Aorta (tissue), 5 donors: ENCODE measurements at regions not wholly inside any gene's neighbourhood (a gene's known extent, or its start where the extent isn't known, plus 50 kb on each side); places are given as distances from the start of the nearest gene placed in this dataset.

Experiments used
- ATAC-seq: fragments of 200-7000 bp; cut with Tn5 transposase; one replicate; pipeline ENCODE4 v1.9.1; 2022; ENCODE audit warnings: moderate library complexity; ENCODE audit not compliant: low FRiP score
- DNase-seq, 2 donors: peaks; one replicate each; pipeline ENCODE4 v3.0.0-alpha.2; 2020
- H3K27ac ChIP-seq, 2 donors: one replicate each; pipeline ENCODE4 v1.5.1; 2013; ENCODE audit warnings: low read length in 2 of 2, mild to moderate bottlenecking in 2 of 2, moderate library complexity in 2 of 2, control low read depth in 1 of 2, inconsistent platforms in 1 of 2, low read depth in 1 of 2
- H3K27me3 ChIP-seq, 2 donors: one replicate each; pipeline ENCODE4 v1.6.1; 2013; ENCODE audit warnings: control low read depth in 1 of 2, low read length in 1 of 2, mild to moderate bottlenecking in 1 of 2, moderate library complexity in 1 of 2; ENCODE audit not compliant: insufficient read depth in 2 of 2, control insufficient read depth in 1 of 2
- H3K36me3 ChIP-seq, 2 donors: one replicate each; pipeline ENCODE4 v1.6.1; 2013; ENCODE audit warnings: control low read depth in 1 of 2, low read length in 1 of 2, mild to moderate bottlenecking in 1 of 2; ENCODE audit not compliant: insufficient read depth in 2 of 2, control insufficient read depth in 1 of 2
- H3K4me1 ChIP-seq, 2 donors: one replicate each; pipeline ENCODE4 v1.6.1; 2013; ENCODE audit warnings: low read length in 2 of 2, control low read depth in 1 of 2, mild to moderate bottlenecking in 1 of 2, moderate library complexity in 1 of 2; ENCODE audit not compliant: insufficient read depth in 2 of 2, control insufficient read depth in 1 of 2
- H3K4me3 ChIP-seq, 2 donors: one replicate each; pipeline ENCODE4 v1.5.1; 2013; ENCODE audit warnings: low read length in 2 of 2, control low read depth in 1 of 2, mild to moderate bottlenecking in 1 of 2
- H3K9me3 ChIP-seq: one replicate; pipeline ENCODE4 v1.6.1; 2013; ENCODE audit warnings: mild to moderate bottlenecking, low read length; ENCODE audit not compliant: control insufficient read depth
- WGBS, 2 donors: extraction: QIAGEN DNeasy Blood & Tissue Kit; methylation state at CpG; one replicate each; pipeline ENCODE4 v1.1.7; 2013; 5-methylcytosine and 5-hydroxymethylcytosine counted together
- intact Hi-C, 2 donors: fragments of 100-400 bp; cut with DNase I; formaldehyde crosslinking; loops; one replicate each; pipeline versions ENCODE4 v1.14.2 to v1.15.0; 2022
- donor health status: healthy with polysubstance abuse.
- donor health status: Bipolar disorder and iron deficiency.
- donor health status: DM: no; HTN: no; CAD: no.
- donor health status: DM: no; HTN: no; CAD: no.
- donor health status: DM: yes; HTN: yes; CAD: no.

DNA sequence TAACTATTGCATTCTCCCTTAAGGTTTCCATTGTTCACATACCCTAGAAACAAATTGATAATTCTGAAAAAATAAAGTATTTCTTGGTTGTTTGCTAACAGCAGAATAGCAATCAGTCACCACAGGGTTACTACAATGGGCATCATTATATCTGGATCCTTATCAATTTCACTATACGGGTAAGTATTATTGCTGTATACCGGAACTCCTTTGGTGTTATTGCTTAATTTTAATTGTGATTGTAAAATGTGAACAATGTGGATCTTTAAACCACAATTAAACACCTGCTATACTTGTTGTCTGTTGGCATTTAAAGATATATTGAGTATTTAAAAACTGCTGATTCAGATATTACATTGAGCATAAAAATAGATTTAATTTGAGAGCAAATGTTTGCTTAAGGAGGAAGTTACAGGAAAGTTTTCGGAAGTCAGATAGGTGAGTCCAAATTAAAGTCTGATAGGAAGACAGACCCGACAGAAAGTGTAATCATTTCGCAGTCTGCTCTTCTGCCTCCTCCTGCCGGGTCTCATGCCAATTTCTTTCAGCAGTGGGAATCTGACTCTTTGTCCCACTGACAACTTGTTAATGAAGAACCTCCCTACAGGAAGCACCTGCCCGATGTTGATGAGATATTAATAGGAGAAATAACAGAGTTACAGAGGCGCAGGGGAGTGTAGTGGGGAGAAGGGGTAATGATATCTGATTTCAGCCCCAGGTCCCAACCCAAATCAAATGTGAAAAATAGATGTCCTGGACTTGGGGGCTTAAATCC is 169.7 kb upstream of the TBC1D5 start:
- intact Hi-C loops = no loop called here
- H3K9me3 ChIP-seq = no peaks in the 10 kb centered on the region
- WGBS, 2 donors = 51 to 59% methylated on average over 8 of the region's 8 CpGs

DNA sequence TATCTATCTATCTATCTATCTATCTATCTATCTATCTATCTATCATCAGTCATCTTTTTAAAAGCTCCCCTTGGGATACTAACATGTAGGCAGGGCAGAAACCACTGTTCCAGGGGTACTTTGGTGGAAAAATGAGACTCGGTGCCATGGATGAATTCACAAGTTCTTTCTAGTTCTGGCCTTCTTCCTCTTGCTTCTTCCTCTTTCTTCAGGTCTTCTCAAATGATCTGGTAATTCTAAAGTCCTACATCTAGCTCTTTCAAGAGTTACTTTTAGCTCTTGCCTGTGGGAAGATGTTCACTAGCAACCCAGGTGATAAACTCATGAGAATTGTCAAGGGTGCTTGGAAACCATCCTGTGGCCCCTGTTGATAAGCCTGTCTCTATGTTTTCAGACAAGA is 168.5 kb upstream of the TBC1D5 start:
- H3K4me1 ChIP-seq = no peaks in the 10 kb centered on the region
- intact Hi-C loops = no loop called here
- H3K36me3 ChIP-seq = no peaks in the 10 kb centered on the region
- no peak overlapping the region for H3K4me3 ChIP-seq
- H3K9me3 ChIP-seq = no peaks in the 10 kb centered on the region
- ATAC-seq (no peak), DNase-seq (no peak)
- H3K27me3 ChIP-seq = no peaks in the 10 kb centered on the region
- no peak overlapping the region for H3K27ac ChIP-seq
- WGBS, 2 donors = 91 to 96% methylated on average over 1 of the region's 1 CpG

More for the DNA sequence above, 169.7 kb upstream of the TBC1D5 start:
- Histone ChIP-seq H3K36me3 (no peaks in the 10 kb centered on the region), H3K27ac (no peak overlapping the region), H3K27me3 (no peaks in the 10 kb centered on the region), H3K4me1 (no peaks in the 10 kb centered on the region), H3K4me3 (no peak overlapping the region)
- ATAC-seq (no peak), DNase-seq (no peak)

DNA sequence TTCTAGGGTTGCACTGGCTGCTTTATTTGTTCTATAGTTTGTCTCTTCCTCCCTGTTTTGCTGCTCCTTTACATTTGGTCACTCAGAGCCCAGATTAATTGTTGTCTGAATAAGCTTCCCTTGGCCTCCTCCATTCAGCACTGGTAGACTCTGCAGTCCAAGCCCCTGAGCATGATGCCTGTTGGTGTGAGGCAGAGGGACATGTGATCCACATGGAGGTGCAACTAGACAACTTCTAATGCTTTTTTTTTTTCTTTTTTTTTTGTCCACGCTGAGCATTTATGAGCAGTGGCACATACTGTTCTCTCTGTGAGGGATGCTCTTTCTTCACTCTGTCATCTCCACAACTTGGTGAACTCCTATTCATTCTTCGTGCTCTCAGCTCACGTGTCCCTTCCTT is 167.3 kb upstream of the TBC1D5 start:
- H3K36me3 ChIP-seq = no peaks in the 10 kb centered on the region
- H3K27ac ChIP-seq = no peak overlapping the region
- H3K4me1 ChIP-seq = no peaks in the 10 kb centered on the region
- H3K4me3 ChIP-seq = no peak overlapping the region
- 82 to 88% methylated on average over 3 of the region's 3 CpGs for WGBS, 2 donors
- ATAC-seq (no peak), DNase-seq (no peak)
- H3K9me3 ChIP-seq = no peaks in the 10 kb centered on the region
- H3K27me3 ChIP-seq = no peaks in the 10 kb centered on the region
- intact Hi-C loops = no loop called here

DNA sequence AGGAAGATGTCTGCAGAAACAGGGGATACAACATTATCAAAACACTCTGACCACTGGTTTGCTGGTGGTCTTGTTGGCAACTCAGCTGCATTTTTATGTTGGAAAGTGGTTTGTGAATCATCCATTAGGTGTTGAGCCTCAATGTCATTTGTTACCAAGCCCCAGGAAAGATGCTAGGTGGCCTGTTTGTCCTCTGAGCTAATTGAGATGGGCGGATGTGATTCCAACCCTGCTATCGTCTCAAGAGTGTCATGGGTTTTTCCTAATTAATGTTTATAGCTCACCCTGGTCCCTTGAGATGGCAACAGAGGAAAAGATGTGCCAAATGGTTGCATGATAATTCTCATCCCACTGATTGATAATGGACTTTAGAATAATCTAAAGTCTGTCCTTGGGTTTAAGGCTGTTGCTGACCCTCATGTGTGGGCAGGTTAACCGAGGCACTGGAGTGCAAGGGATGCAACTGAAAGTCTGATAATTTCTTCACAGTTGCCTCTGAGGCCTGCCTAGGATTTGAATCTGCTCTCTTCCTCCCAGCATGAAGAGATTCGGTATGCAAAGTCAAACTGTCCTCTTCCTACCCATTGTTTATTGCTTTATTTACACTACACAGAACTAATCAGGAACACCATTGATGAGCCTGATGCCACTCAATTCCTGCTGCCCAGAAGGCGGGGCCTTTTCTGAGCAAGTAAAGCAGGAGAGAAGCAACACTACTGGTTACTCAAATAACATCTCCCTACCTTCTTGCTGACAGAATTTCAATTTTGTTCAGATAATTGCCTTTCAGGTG is 166.2 kb upstream of the TBC1D5 start:
- H3K27me3 ChIP-seq = no peaks in the 10 kb centered on the region
- intact Hi-C loops = no loop called here
- H3K9me3 ChIP-seq = no peaks in the 10 kb centered on the region
- ATAC-seq = no peak
- 70 to 73% methylated on average over 5 of the region's 5 CpGs for WGBS, 2 donors
- DNase-seq = no peak
- H3K4me3 ChIP-seq = no peak overlapping the region
- H3K27ac ChIP-seq = no peak overlapping the region
- no peaks in the 10 kb centered on the region for H3K4me1 ChIP-seq
- no peaks in the 10 kb centered on the region for H3K36me3 ChIP-seq

DNA sequence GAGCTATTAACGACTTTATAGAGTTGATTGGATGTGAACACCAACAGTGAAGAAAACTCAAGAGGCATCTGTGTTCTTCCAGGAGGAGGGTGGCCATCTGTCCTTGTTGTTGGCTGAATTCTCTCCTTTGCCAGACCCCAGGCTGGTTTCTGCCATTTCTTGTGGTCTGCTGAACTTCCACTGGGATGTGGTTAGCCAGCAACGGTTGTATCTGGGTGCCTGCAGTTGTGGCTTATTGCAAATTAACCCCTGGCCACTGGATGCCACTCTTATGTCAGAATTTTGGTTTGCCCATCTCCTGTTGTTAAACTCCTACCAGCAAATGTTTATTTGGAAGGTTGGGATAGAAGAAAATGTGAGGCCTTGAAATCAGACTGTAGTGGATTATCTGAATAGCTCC is 163.6 kb upstream of the TBC1D5 start:
- ATAC-seq = no peak
- no peak for DNase-seq
- Histone ChIP-seq H3K4me1 (no peaks in the 10 kb centered on the region), H3K27me3 (no peaks in the 10 kb centered on the region), H3K36me3 (no peaks in the 10 kb centered on the region), H3K9me3 (peaks cover 2% of the 10 kb centered on the region), H3K27ac (no peak overlapping the region), H3K4me3 (no peak overlapping the region)
- intact Hi-C loops = no loop called here
- 74 to 76% methylated on average over 2 of the region's 2 CpGs for WGBS, 2 donors

DNA sequence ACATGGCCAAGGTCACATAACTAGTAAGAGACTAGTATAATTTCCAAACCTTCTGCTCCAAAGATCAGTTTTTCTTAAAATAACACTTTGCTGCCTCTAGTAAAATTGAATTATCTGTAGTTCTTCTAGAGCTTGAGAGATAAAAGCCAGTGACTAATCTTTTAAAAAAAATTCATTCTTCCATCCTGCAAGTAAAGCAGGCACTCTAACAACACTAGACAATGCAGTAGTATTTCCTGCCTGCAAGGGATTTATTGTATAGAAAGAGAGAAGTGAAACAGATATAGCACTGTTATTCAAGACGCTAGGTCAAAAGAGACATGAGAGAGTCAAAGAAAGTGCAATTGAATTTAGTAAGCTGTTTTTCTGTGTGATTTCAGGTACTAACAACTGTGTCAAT is 159.5 kb upstream of the TBC1D5 start:
- Histone ChIP-seq H3K4me1 (no peaks in the 10 kb centered on the region), H3K4me3 (no peak overlapping the region), H3K27me3 (no peaks in the 10 kb centered on the region), H3K9me3 (peaks cover 2% of the 10 kb centered on the region), H3K27ac (no peak overlapping the region), H3K36me3 (no peaks in the 10 kb centered on the region)
- DNase-seq (no peak), ATAC-seq (no peak)
- intact Hi-C loops = no loop called here
- 49 to 83% methylated on average over 1 of the region's 1 CpG for WGBS, 2 donors

DNA sequence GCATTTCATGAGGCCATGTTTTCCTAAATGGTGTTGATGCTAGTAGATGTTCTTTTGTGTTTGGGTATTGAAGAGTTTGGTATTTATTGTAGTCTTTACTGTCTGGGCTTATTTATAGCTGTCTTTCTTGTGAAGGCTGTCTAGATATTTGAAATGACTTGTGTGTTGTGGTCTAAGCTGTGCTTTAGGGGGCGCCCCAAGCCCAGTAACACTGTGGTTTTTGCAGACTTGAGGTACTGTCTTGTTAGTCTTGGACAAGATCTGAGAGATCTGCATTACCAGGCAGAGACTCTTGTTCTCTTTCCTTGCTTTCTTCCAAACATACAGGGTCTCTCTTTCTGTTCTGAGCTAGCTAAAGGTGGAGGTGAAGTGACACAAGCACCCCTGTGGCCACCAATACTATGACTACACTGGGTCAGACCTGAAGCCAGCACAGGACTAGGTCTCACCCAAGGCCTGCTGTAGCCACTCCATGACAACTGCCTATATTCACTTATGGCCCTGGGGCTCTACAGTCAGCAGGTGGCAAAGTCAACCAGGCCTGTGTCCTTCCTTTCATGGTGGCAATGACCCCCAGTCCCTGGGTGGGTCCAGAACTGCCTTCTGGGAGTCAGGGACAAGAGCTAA is 152.1 kb upstream of the TBC1D5 start:
- H3K4me3 ChIP-seq = no peak overlapping the region
- WGBS, 2 donors = 6 to 15% methylated on average over 1 of the region's 1 CpG
- H3K27ac ChIP-seq = no peak overlapping the region
- H3K4me1 ChIP-seq = no peaks in the 10 kb centered on the region
- DNase-seq (no peak), ATAC-seq (no peak)
- intact Hi-C loops = no loop called here
- no peaks in the 10 kb centered on the region for H3K27me3 ChIP-seq
- no peaks in the 10 kb centered on the region for H3K36me3 ChIP-seq
- peaks cover 6% of the 10 kb centered on the region for H3K9me3 ChIP-seq

DNA sequence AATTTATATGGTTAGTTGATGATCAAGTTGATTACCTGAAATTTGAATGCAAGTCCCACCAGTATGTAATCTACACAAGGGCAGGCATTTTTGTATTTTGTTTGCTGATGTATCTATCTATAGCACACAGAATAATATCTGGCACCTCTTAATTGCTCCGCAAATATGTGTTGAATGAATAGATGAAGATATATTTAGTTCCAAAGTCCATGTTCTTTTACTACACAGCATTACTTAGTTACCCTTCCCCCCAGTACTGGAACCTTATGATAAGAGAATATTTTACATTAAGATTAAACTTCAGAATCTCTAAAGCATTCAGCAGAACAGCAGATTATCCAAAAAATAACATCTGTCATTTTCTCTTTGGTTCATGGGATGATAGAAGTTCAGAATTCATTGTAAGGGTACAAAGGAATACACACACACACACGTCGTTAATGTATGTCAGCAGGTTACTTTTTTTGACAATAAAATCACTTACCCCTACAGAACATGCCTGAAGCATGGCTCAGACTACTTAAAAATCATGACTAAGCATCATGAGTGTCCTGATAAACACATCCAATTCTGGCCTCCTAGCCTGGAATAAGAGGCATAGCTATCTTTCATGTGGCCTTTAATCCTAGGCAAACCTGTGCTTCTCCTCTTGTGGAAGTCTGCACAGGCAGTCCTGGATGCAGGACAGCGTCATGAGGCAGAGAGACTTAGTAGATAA is 148.9 kb upstream of the TBC1D5 start:
- Histone ChIP-seq H3K4me1 (no peaks in the 10 kb centered on the region), H3K27me3 (no peaks in the 10 kb centered on the region), H3K4me3 (no peak overlapping the region), H3K9me3 (peaks cover 6% of the 10 kb centered on the region), H3K27ac (no peak overlapping the region), H3K36me3 (no peaks in the 10 kb centered on the region)
- ATAC-seq (no peak), DNase-seq (no peak)
- WGBS, 2 donors = 58 to 79% methylated on average over 4 of the region's 4 CpGs
- intact Hi-C loops = no loop called here
